ENCODE measurements at regions not wholly inside any gene's neighbourhood (a gene's known extent, or its start where the extent isn't known, plus 50 kb on each side); places are given as distances from the start of the nearest gene placed in this dataset.

DNA sequence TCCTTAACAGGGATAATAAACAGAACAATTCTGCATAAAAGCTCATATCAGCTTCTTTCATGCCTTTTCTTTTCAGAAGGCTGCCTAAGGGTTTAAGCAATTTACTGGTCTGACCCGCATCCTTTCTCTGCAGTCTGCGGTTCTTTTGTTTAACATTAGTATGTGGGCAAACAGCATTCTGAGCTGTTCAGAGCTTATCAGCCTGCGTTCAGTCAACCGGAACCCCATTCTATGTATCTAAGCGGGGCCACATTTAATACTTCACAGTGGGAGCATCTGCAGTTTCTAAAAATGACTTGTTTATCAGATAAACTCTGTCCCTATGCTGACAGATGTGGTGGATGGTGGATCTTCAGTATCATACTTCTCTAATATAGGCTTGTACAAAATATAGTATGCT, 758.9 kb upstream of the MMS22L start:
- TF ChIP-seq, protein P1, sequence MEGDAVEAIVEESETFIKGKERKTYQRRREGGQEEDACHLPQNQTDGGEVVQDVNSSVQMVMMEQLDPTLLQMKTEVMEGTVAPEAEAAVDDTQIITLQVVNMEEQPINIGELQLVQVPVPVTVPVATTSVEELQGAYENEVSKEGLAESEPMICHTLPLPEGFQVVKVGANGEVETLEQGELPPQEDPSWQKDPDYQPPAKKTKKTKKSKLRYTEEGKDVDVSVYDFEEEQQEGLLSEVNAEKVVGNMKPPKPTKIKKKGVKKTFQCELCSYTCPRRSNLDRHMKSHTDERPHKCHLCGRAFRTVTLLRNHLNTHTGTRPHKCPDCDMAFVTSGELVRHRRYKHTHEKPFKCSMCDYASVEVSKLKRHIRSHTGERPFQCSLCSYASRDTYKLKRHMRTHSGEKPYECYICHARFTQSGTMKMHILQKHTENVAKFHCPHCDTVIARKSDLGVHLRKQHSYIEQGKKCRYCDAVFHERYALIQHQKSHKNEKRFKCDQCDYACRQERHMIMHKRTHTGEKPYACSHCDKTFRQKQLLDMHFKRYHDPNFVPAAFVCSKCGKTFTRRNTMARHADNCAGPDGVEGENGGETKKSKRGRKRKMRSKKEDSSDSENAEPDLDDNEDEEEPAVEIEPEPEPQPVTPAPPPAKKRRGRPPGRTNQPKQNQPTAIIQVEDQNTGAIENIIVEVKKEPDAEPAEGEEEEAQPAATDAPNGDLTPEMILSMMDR (IDR thresholded peaks at IDR 0.05), result no peak
- no peak for TF ChIP-seq POLR2A (IDR thresholded peaks at IDR 0.05)

Measured in gastroesophageal sphincter (tissue), 3 donors.